ENCODE measurements at regions not wholly inside any gene's neighbourhood (a gene's known extent, or its start where the extent isn't known, plus 50 kb on each side); places are given as distances from the start of the nearest gene placed in this dataset.

DNA sequence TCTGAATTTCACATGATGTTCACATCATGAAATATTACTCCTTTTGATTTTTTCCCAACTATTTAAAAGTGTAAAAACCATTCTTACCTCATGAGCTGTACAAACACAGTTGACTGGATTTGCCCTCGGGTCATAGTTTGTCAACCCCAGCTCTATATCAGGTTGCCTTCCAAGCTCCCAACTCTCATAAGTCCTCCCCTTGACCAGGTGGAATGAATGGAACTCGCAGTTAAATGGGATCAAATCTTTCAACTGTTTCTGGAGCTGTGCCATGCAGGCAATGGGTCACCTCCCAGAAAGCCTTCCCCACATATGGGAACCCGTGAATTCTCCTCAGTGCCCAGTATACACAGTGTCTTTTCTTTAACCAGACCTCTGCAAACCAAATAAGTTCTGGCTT lies 169.8 kb upstream of the FOXD3 start:
- TF ChIP-seq CTCF (IDR thresholded peaks at IDR 0.05; ENCODE audit: insufficient read depth, low read length) (no peak), POLR2AphosphoS5 (IDR thresholded peaks at IDR 0.05; ENCODE audit: low read depth) (no peak), GABPA (IDR thresholded peaks at IDR 0.05; ENCODE audit: low read depth) (no peak), REST (IDR thresholded peaks at IDR 0.05; ENCODE audit: insufficient replicate concordance, low read depth) (no peak)
